Head of caudate nucleus (tissue), 42 donors: ENCODE measurements at regions not wholly inside any gene's neighbourhood (a gene's known extent, or its start where the extent isn't known, plus 50 kb on each side); places are given as distances from the start of the nearest gene placed in this dataset.

Source experiments
- DNase-seq, 42 donors: peaks; one replicate each; pipeline versions ENCODE4 v3.0.0 to v3.0.0-alpha.2; 2020 to 2021; ENCODE audit warnings: mixed read lengths in 7 of 42
- intact Hi-C: fragments of 100-400 bp; cut with DNase I; formaldehyde crosslinking; loops from one replicate; pipeline ENCODE4 v1.15.0; 2022

DNA sequence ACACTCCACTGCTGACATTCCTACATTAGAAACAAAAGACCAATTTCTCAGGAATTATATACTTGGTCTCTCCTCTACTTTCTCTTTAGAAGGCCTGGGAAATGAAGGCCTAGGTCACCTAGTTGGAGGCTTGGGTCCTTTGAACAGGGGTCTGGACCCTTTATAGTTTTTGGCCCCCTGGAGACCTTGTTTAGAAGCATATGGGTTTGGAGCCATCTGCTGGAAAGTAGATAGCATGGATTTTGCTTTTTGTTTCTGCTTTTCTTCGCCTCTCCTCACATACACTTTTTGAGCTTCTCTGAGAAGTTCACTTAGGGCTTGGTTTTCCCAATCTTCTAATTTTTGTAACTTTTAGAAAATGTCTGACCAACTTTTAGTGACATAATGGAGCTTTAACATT is 67.1 kb upstream of the CDK20 start:
- peak in 1 of 42 donors; percentile 8 for DNase-seq
- intact Hi-C loops, result no loop called here

- intact Hi-C loops, result no loop called here
- DNase-seq, result no peak
Observed at GRCh38 chr9:88037285-88037845, 63.0 kb upstream of the CDK20 start.

DNA sequence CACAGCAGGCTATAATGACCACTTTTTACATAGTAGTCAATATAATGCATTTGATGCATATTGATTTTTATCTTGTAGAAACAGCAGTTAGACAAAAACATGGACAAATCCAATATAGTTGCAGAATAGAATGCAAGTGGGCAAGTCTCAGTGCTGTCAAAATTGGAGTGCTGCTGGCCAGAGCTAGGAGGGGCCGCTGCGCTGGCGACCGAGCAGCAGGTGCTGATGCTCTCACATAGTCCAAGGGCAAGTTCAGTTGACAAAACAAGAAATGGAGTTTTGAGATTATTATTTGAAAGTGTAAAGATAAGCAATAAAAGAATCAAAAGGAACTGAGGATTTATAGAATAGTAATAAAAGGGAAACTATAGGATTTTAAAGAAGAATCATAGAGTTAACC is 60.6 kb upstream of the CDK20 start:
- intact Hi-C loops, result no loop called here
- DNase-seq, result no peak

DNA sequence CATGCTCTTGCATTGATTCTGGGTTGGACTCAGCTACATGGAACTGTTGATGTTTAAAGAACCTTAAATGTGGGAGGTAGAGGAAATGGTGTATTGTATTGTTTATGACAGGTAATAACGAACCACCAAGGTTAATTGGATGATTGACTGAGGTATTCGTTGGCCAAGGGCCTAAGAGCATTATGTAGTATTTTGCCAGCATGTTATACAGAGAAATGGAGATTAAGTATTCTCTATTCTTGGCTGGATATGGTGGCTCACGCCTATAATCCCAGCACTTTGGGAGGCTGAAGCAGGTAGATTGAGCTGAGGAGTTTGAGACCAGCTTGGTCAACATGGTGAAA is 59.0 kb upstream of the CDK20 start:
- no peak for DNase-seq
- intact Hi-C loops, result no loop called here

DNA sequence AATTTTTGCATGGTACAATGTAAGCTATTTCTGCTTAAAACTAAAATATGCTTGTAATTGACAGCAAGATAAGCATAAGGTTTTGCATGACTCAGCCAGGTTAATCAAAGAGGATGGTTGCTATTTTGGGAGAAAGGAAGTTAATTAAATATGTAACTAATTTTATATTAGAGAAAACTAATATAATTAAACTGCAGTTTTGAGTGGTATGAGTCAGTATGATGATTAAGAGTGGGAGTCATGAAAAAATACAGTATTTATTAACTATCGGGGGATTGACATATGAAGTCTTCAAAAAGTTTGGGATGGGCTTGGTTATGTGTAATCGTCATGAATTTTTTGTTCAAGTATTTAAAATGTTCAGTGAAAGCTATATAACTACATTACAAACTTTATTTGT is 54.0 kb upstream of the CDK20 start:
- DNase-seq, result no peak
- intact Hi-C loops, result no loop called here

GRCh38 chr9:88026118-88026479 is 51.8 kb upstream of the CDK20 start:
- intact Hi-C loops, result no loop called here
- no peak for DNase-seq

GRCh38 chr9:88025411-88026117 is 51.2 kb upstream of the CDK20 start:
- intact Hi-C loops, result no loop called here
- no peak for DNase-seq

GRCh38 chr9:88024896-88025295 is 50.6 kb upstream of the CDK20 start:
- no peak for DNase-seq
- intact Hi-C loops, result no loop called here
